Panc1 (cell line): ENCODE measurements at regions not wholly inside any gene's neighbourhood (a gene's known extent, or its start where the extent isn't known, plus 50 kb on each side); places are given as distances from the start of the nearest gene placed in this dataset.

ENCODE experiments used
- ATAC-seq: fragments of 200-7000 bp; cut with Tn5 transposase; 2 replicates; pipeline ENCODE4 v1.9.1; 2020; ENCODE audit warnings: mild to moderate bottlenecking, moderate library complexity
- BruUV-seq: library from RNA; stranded (reverse); fragments of 400-500 nt; replicated peaks from 2 replicates; lab custom pipeline; 2021; lab: Mats Ljungman, UMichigan
- CTCF ChIA-PET: fragments of 300-600 bp; sonication (Branson Sonifier 250); formaldehyde crosslinking; loops from one replicate; lab custom pipeline; 2022; ENCODE audit warnings: antibody characterized with exemption; lab: Charles Lee
- POLR2A ChIA-PET: fragments of 300-600 bp; sonication (Branson Sonifier 250); formaldehyde crosslinking; loops from one replicate; lab custom pipeline; 2022; ENCODE audit warnings: antibody characterized with exemption; lab: Charles Lee
- DNase-seq: peaks from one replicate; pipeline ENCODE4 v3.0.0-alpha.2; 2010; ENCODE audit warnings: low read depth, low spot score
- H3K27ac ChIP-seq: 2 replicates; pipeline ENCODE4 v1.5.1; 2011; ENCODE audit warnings: mild to moderate bottlenecking, low read length, inconsistent platforms
- H3K27me3 ChIP-seq: fragments of 200-500 bp; sonication (Bioruptor generic); 2 replicates; pipeline ENCODE4 v1.6.0; 2014; ENCODE audit warnings: low read length, inconsistent platforms; ENCODE audit not compliant: control insufficient read depth, insufficient read depth
- H3K36me3 ChIP-seq: fragments of 200-500 bp; sonication (Bioruptor generic); 2 replicates; pipeline ENCODE4 v1.5.1; 2014; ENCODE audit warnings: inconsistent platforms, mild to moderate bottlenecking, low read length, moderate library complexity; ENCODE audit not compliant: control insufficient read depth, insufficient read depth
- H3K4me1 ChIP-seq: 2 replicates; pipeline ENCODE4 v1.5.1; 2011; ENCODE audit warnings: inconsistent platforms, mild to moderate bottlenecking, low read length, moderate library complexity; ENCODE audit not compliant: control insufficient read depth, insufficient read depth
- H3K4me3 ChIP-seq, 2 experiments: 2 replicates each; pipeline ENCODE4 v1.5.1; 2011 to 2012; ENCODE audit warnings: low read depth in 2 of 2, low read length in 2 of 2, mild to moderate bottlenecking in 2 of 2, inconsistent platforms in 1 of 2, moderate library complexity in 1 of 2
- H3K9me3 ChIP-seq: fragments of 200-500 bp; sonication (Bioruptor generic); 2 replicates; pipeline ENCODE4 v1.5.1; 2014; ENCODE audit warnings: low read depth, mild to moderate bottlenecking, inconsistent platforms, low read length, moderate library complexity; ENCODE audit not compliant: control insufficient read depth, insufficient read depth
- CTCF ChIP-seq: fragments of 450-650 bp; IDR thresholded peaks from 2 replicates; pipeline ENCODE4 v1.5.1; 2017; ENCODE audit warnings: mild to moderate bottlenecking
- POLR2AphosphoS5 ChIP-seq: IDR thresholded peaks from 2 replicates; pipeline ENCODE4 v1.6.1; 2012; ENCODE audit warnings: mild to moderate bottlenecking, low read depth, low read length, moderate library complexity
- REST ChIP-seq, 2 experiments: IDR thresholded peaks; 2 replicates each; pipeline ENCODE4 v1.6.1; 2011 to 2012; ENCODE audit warnings: low read depth in 2 of 2, control low read depth in 1 of 2, low read length in 1 of 2, mild to moderate bottlenecking in 1 of 2, moderate library complexity in 1 of 2; ENCODE audit not compliant: insufficient read depth in 1 of 2
- SIN3A ChIP-seq: IDR thresholded peaks from 2 replicates; pipeline ENCODE4 v1.6.1; 2012; ENCODE audit warnings: low read depth, mild to moderate bottlenecking, low read length, moderate library complexity, borderline replicate concordance; ENCODE audit not compliant: insufficient read depth
- TCF7L2 ChIP-seq: IDR thresholded peaks from 2 replicates; pipeline ENCODE4 v1.6.1; 2011; ENCODE audit warnings: mild to moderate bottlenecking, low read depth, low read length, inconsistent platforms
- in situ Hi-C: cut with HindIII; loops from 2 replicates; pipeline ENCODE4 v1.10.0; 2016; ENCODE audit warnings: low sequenced_read_pairs, low pct_unique_long_range_greater_than_20kb
- intact Hi-C: fragments of 100-400 bp; cut with micrococcal nuclease; formaldehyde crosslinking; loops from one replicate; pipeline ENCODE4 v1.10.0; 2022; ENCODE audit not compliant: unreplicated experiment

GRCh38 chr1:24257373-24257772 is 61.8 kb upstream of the GRHL3 start:
- DNase-seq (no peak), ATAC-seq (no peak)
- ChIA-PET CTCF (interaction anchor here (0.5 kb wide), 1 partner anchor 52 kb away, joined by 3 read pairs; no protein-coding TSS in a partner anchor), POLR2A (no interaction called here)
- BruUV-seq = no TSS peak
- Histone ChIP-seq H3K36me3 (no peaks in the 10 kb centered on the region), H3K9me3 (no peaks in the 10 kb centered on the region), H3K27ac (no peak overlapping the region), H3K4me1 (no peaks in the 10 kb centered on the region), H3K27me3 (no peaks in the 10 kb centered on the region), H3K4me3 (no peak overlapping the region)
- intact Hi-C loops (no loop called here), in situ Hi-C loops (no loop called here)
- TF ChIP-seq POLR2AphosphoS5 (no peak), SIN3A (no peak)

GRCh38 chr1:24256687-24257086 is 62.5 kb upstream of the GRHL3 start:
- Histone ChIP-seq H3K4me1 (no peaks in the 10 kb centered on the region), H3K4me3 (no peak overlapping the region), H3K36me3 (no peaks in the 10 kb centered on the region), H3K27ac (no peak overlapping the region), H3K9me3 (no peaks in the 10 kb centered on the region), H3K27me3 (no peaks in the 10 kb centered on the region)
- POLR2A ChIA-PET = no interaction called here
- ATAC-seq (no peak), DNase-seq (no peak)
- intact Hi-C loops = no loop called here
- in situ Hi-C loops = no loop called here
- BruUV-seq = no TSS peak
- CTCF ChIA-PET = no interaction called here
- no peak for TF ChIP-seq SIN3A
- no peak for TF ChIP-seq REST (IDR thresholded peaks at IDR 0.05; ENCODE audit: insufficient read depth in 1 of 2, low read depth in 2 of 2, low read length in 1 of 2)
- TF ChIP-seq CTCF = no peak
- TF ChIP-seq TCF7L2 = no peak
- no peak for TF ChIP-seq POLR2AphosphoS5

DNA sequence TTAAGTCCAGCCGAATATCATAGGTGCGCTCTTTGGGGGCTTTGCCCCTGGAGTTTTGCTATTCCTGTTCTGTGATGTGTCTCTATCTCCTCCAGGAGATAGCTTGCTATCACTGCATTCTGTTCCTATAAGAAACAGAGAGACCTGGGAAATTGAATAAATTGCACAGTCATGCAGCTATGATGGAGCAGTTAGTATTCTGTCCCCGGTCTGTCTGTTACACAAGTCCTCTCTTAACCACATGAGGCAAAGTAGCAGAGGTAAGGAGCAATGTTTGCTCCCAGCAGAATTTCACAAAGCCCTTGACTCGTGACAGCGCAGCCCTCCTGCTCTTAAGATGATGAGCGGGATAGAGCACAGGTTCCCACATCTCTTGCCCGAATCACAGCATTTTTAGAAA is 63.9 kb upstream of the GRHL3 start:
- Histone ChIP-seq H3K4me1 (no peaks in the 10 kb centered on the region), H3K27me3 (no peaks in the 10 kb centered on the region), H3K4me3 (no peak overlapping the region), H3K9me3 (no peaks in the 10 kb centered on the region), H3K27ac (no peak overlapping the region), H3K36me3 (no peaks in the 10 kb centered on the region)
- DNase-seq (no peak), ATAC-seq (no peak)
- ChIA-PET POLR2A (no interaction called here), CTCF (no interaction called here)
- BruUV-seq = no TSS peak
- in situ Hi-C loops = no loop called here
- intact Hi-C loops = no loop called here
- TF ChIP-seq POLR2AphosphoS5 (no peak), CTCF (no peak), SIN3A (no peak), REST (IDR thresholded peaks at IDR 0.05; ENCODE audit: insufficient read depth in 1 of 2, low read depth in 2 of 2, low read length in 1 of 2) (no peak), TCF7L2 (no peak)
